ENCODE measurements at regions not wholly inside any gene's neighbourhood (a gene's known extent, or its start where the extent isn't known, plus 50 kb on each side); places are given as distances from the start of the nearest gene placed in this dataset.
A peak's percentile ranks its signal among the peaks of the same experiment; 100 is the strongest.

- H3K9me3 ChIP-seq (ENCODE audit: control insufficient read depth, low read length) = no peaks in the 10 kb centered on the region
- TF ChIP-seq CTCF (conservative IDR thresholded peaks at IDR 0.05) = no peak
- H3K27ac ChIP-seq (ENCODE audit: low read depth, low read length) = no peak overlapping the region
- H3K27me3 ChIP-seq (ENCODE audit: control insufficient read depth, insufficient read depth, low read length, poor library complexity, severe bottlenecking) = no peaks in the 10 kb centered on the region
- H3K4me3 Mint-ChIP-seq = no peak overlapping the region
- peaks cover 3% of the 10 kb centered on the region for H3K4me1 ChIP-seq (ENCODE audit: control insufficient read depth, insufficient read depth, low read length)
- H3K36me3 ChIP-seq (ENCODE audit: control insufficient read depth, insufficient read depth, low read length) = peaks cover 16% of the 10 kb centered on the region
- DNase-seq = no peak
- H3K36me3 Mint-ChIP-seq (ENCODE audit: low read depth) = peaks cover 33% of the 10 kb centered on the region
- peaks cover 4% of the 10 kb centered on the region for H3K9me3 Mint-ChIP-seq
- no peak overlapping the region for H3K4me3 ChIP-seq (ENCODE audit: low read length)
- WGBS, 2 experiments (ENCODE audit: insufficient coverage in 1 of 2, insufficient read length in 1 of 2) = 84 to 86% methylated on average over 7 of the region's 7 CpGs
- H3K27ac Mint-ChIP-seq = no peak overlapping the region
- peaks cover 29% of the 10 kb centered on the region for H3K4me1 Mint-ChIP-seq
- no peak overlapping the region for H3K9ac ChIP-seq (ENCODE audit: extremely low read depth, low read length, poor library complexity, severe bottlenecking)
- peaks cover 3% of the 10 kb centered on the region for H3K27me3 Mint-ChIP-seq (ENCODE audit: insufficient read depth)
Observed at GRCh38 chr17:45580924-45581323, 90.4 kb upstream of the PLEKHM1 start.

GRCh38 chr17:45581860-45582259, 91.3 kb upstream of the PLEKHM1 start:
- no peak for DNase-seq
- H3K4me3 Mint-ChIP-seq = no peak overlapping the region
- no peak for TF ChIP-seq CTCF (conservative IDR thresholded peaks at IDR 0.05)
- H3K27ac Mint-ChIP-seq = no peak overlapping the region
- Histone ChIP-seq H3K4me1 (ENCODE audit: control insufficient read depth, insufficient read depth, low read length) (peaks cover 3% of the 10 kb centered on the region), H3K9me3 (ENCODE audit: control insufficient read depth, low read length) (no peaks in the 10 kb centered on the region), H3K4me3 (ENCODE audit: low read length) (no peak overlapping the region), H3K9ac (ENCODE audit: extremely low read depth, low read length, poor library complexity, severe bottlenecking) (no peak overlapping the region), H3K27me3 (ENCODE audit: control insufficient read depth, insufficient read depth, low read length, poor library complexity, severe bottlenecking) (no peaks in the 10 kb centered on the region), H3K36me3 (ENCODE audit: control insufficient read depth, insufficient read depth, low read length) (peaks cover 16% of the 10 kb centered on the region), H3K27ac (ENCODE audit: low read depth, low read length) (no peak overlapping the region)
- 92 to 95% methylated on average over 6 to 9 of the region's 9 CpGs for WGBS, 2 experiments (ENCODE audit: insufficient coverage in 1 of 2, insufficient read length in 1 of 2)
- peaks cover 24% of the 10 kb centered on the region for H3K4me1 Mint-ChIP-seq
- H3K36me3 Mint-ChIP-seq (ENCODE audit: low read depth) = peaks cover 28% of the 10 kb centered on the region
- H3K9me3 Mint-ChIP-seq = peaks cover 4% of the 10 kb centered on the region
- peaks cover 3% of the 10 kb centered on the region for H3K27me3 Mint-ChIP-seq (ENCODE audit: insufficient read depth)

- Histone ChIP-seq H3K9me3 (ENCODE audit: control insufficient read depth, low read length) (no peaks in the 10 kb centered on the region), H3K27ac (ENCODE audit: low read depth, low read length) (peak overlapping the region; percentile 90), H3K9ac (ENCODE audit: extremely low read depth, low read length, poor library complexity, severe bottlenecking) (peak overlapping the region; percentile 95), H3K27me3 (ENCODE audit: control insufficient read depth, insufficient read depth, low read length, poor library complexity, severe bottlenecking) (no peaks in the 10 kb centered on the region), H3K4me1 (ENCODE audit: control insufficient read depth, insufficient read depth, low read length) (peaks cover 3% of the 10 kb centered on the region), H3K36me3 (ENCODE audit: control insufficient read depth, insufficient read depth, low read length) (peaks cover 16% of the 10 kb centered on the region), H3K4me3 (ENCODE audit: low read length) (peak overlapping the region; percentile 97)
- no peak for TF ChIP-seq CTCF (conservative IDR thresholded peaks at IDR 0.05)
- H3K27me3 Mint-ChIP-seq (ENCODE audit: insufficient read depth) = peaks cover 8% of the 10 kb centered on the region
- peak; percentile 92 for DNase-seq
- H3K4me3 Mint-ChIP-seq = peak overlapping the region; percentile 87
- peaks cover 18% of the 10 kb centered on the region for H3K4me1 Mint-ChIP-seq
- peaks cover 6% of the 10 kb centered on the region for H3K9me3 Mint-ChIP-seq
- WGBS, 2 experiments (ENCODE audit: insufficient coverage in 1 of 2, insufficient read length in 1 of 2) = 0% methylated on average over 16 to 59 of the region's 62 CpGs
- peaks cover 33% of the 10 kb centered on the region for H3K36me3 Mint-ChIP-seq (ENCODE audit: low read depth)
- peak overlapping the region; percentile 98 for H3K27ac Mint-ChIP-seq
Observed at GRCh38 chr17:45584092-45585036, 93.8 kb upstream of the PLEKHM1 start.
